ENCODE measurements at regions not wholly inside any gene's neighbourhood (a gene's known extent, or its start where the extent isn't known, plus 50 kb on each side); places are given as distances from the start of the nearest gene placed in this dataset.
A peak's percentile ranks its signal among the peaks of the same experiment; 100 is the strongest.

- Mint-ChIP-seq H3K4me3 (no peak overlapping the region), H3K27ac (peak overlapping the region; percentile 70), H3K9me3 (no peaks in the 10 kb centered on the region), H3K36me3 (peaks cover 8% of the 10 kb centered on the region), H3K4me1 (peaks cover 38% of the 10 kb centered on the region), H3K27me3 (ENCODE audit: low read depth) (no peaks in the 10 kb centered on the region)
- no peak for TF ChIP-seq FOXP1 (CRISPR knock-in tag; IDR thresholded peaks at IDR 0.05; ENCODE audit: borderline replicate concordance)
- TF ChIP-seq GABPB1 (CRISPR knock-in tag; IDR thresholded peaks at IDR 0.05): no peak
- TF ChIP-seq CBFB (CRISPR knock-in tag; IDR thresholded peaks at IDR 0.05; ENCODE audit: low read depth): no peak
- no peak for TF ChIP-seq HMGXB4 (CRISPR knock-in tag; IDR thresholded peaks at IDR 0.05)
- TF ChIP-seq MLX (CRISPR knock-in tag; IDR thresholded peaks at IDR 0.05): no peak
- TF ChIP-seq SMAD3 (CRISPR knock-in tag; IDR thresholded peaks at IDR 0.05; ENCODE audit: borderline replicate concordance): no peak
- TF ChIP-seq AR (CRISPR knock-in tag; IDR thresholded peaks at IDR 0.05): no peak
- TF ChIP-seq JUN (CRISPR knock-in tag; IDR thresholded peaks at IDR 0.05): no peak
- no peak for TF ChIP-seq ETV6 (CRISPR knock-in tag; IDR thresholded peaks at IDR 0.05)
- no peak for TF ChIP-seq ATF1 (CRISPR knock-in tag; IDR thresholded peaks at IDR 0.05)
- no peak for TF ChIP-seq ZBTB43 (CRISPR knock-in tag; IDR thresholded peaks at IDR 0.05)
- no peak for TF ChIP-seq TEAD4 (CRISPR knock-in tag; IDR thresholded peaks at IDR 0.05)
- TF ChIP-seq TP53 (CRISPR knock-in tag; IDR thresholded peaks at IDR 0.05): no peak
- TF ChIP-seq ZNF425 (CRISPR knock-in tag; conservative IDR thresholded peaks at IDR 0.05): no peak
- TF ChIP-seq NR2C2 (CRISPR knock-in tag; IDR thresholded peaks at IDR 0.05): no peak
- TF ChIP-seq ELF4 (CRISPR knock-in tag; IDR thresholded peaks at IDR 0.05; ENCODE audit: low read depth): no peak
- no peak for TF ChIP-seq NR3C1 (CRISPR knock-in tag; conservative IDR thresholded peaks at IDR 0.05; ENCODE audit: low read depth)
- no peak for TF ChIP-seq CREM (CRISPR knock-in tag; IDR thresholded peaks at IDR 0.05)
- no peak for TF ChIP-seq ERG (CRISPR knock-in tag; IDR thresholded peaks at IDR 0.05)
- POLR2A ChIA-PET: no interaction called here
- CTCF ChIA-PET: interaction anchor here (1.0 to 1.1 kb wide), 2 partner anchors 31 to 45 kb away, joined by 3 read pairs; no protein-coding TSS in a partner anchor
- ATAC-seq (no peak), DNase-seq (ENCODE audit: low spot score) (no peak)
Measured at GRCh38 chr12:124437617-124438436, 129.6 kb downstream of the NCOR2 start.

Data from WTC11 (cell line).